ENCODE measurements at regions not wholly inside any gene's neighbourhood (a gene's known extent, or its start where the extent isn't known, plus 50 kb on each side); places are given as distances from the start of the nearest gene placed in this dataset.

GRCh38 chr13:47317356-47317755 lies 420.5 kb upstream of the HTR2A start:
- Histone ChIP-seq H3K4me1 (ENCODE audit: control insufficient read depth in 2 of 2, insufficient read depth in 1 of 2, low read depth in 1 of 2, low read length in 2 of 2) (no peaks in the 10 kb centered on the region), H3K27me3 (ENCODE audit: control insufficient read depth in 3 of 3, insufficient read depth in 3 of 3, low read depth in 1 of 3, low read length in 3 of 3) (no peaks in the 10 kb centered on the region), H2BK120ac (ENCODE audit: low read depth, low read length) (no peak overlapping the region), H3K14ac (ENCODE audit: low read length) (no peak overlapping the region), H2AFZ (ENCODE audit: low read length) (no peak overlapping the region), H3K4ac (ENCODE audit: low read length) (no peak overlapping the region), H3K18ac (ENCODE audit: low read length) (no peak overlapping the region), H3K4me2 (ENCODE audit: insufficient read depth, low read length, poor library complexity, severe bottlenecking) (no peak overlapping the region), H3K9me3 (replicated peaks in 1 of 2; ENCODE audit: control insufficient read depth in 2 of 2, insufficient read depth in 1 of 2, low read depth in 1 of 2, low read length in 2 of 2) (no peaks in the 10 kb centered on the region), H3K4me3 (ENCODE audit: low read length in 2 of 2) (no peak overlapping the region), H2BK15ac (ENCODE audit: low read length) (no peak overlapping the region), H3K79me1 (ENCODE audit: low read depth, low read length) (no peaks in the 10 kb centered on the region), H3K23ac (ENCODE audit: low read depth, low read length, poor library complexity) (no peak overlapping the region), H2BK5ac (ENCODE audit: low read length) (no peak overlapping the region), H3K9ac (ENCODE audit: low read depth, low read length, poor library complexity) (no peak overlapping the region), H4K91ac (ENCODE audit: low read depth, low read length, poor library complexity) (no peak overlapping the region), H3K36me3 (replicated peaks in 1 of 2; ENCODE audit: control insufficient read depth in 2 of 2, insufficient read depth in 2 of 2, low read length in 2 of 2) (no peaks in the 10 kb centered on the region), H2AK5ac (ENCODE audit: low read depth, low read length) (no peak overlapping the region), H3K27ac (replicated peaks; ENCODE audit: low read length) (no peak overlapping the region), H2BK12ac (ENCODE audit: low read length) (no peak overlapping the region), H4K8ac (ENCODE audit: low read depth, low read length) (no peak overlapping the region)
- no peak for DNase-seq (ENCODE audit: low spot score)
- no CpG with 5 or more reads among the region's 3 CpGs for WGBS, 2 donors (ENCODE audit: extremely low coverage in 2 of 2, insufficient read length in 2 of 2, insufficient replicate concordance in 1 of 2)

GRCh38 chr13:47310401-47310800 lies 413.5 kb upstream of the HTR2A start:
- Histone ChIP-seq H3K4me3 (ENCODE audit: low read length in 2 of 2) (no peak overlapping the region), H2BK120ac (ENCODE audit: low read depth, low read length) (no peak overlapping the region), H3K14ac (ENCODE audit: low read length) (no peak overlapping the region), H3K18ac (ENCODE audit: low read length) (no peak overlapping the region), H2AFZ (ENCODE audit: low read length) (no peak overlapping the region), H2BK5ac (ENCODE audit: low read length) (no peak overlapping the region), H4K8ac (ENCODE audit: low read depth, low read length) (no peak overlapping the region), H2AK5ac (ENCODE audit: low read depth, low read length) (no peak overlapping the region), H3K23ac (ENCODE audit: low read depth, low read length, poor library complexity) (no peak overlapping the region), H2BK15ac (ENCODE audit: low read length) (no peak overlapping the region), H3K9me3 (replicated peaks in 1 of 2; ENCODE audit: control insufficient read depth in 2 of 2, insufficient read depth in 1 of 2, low read depth in 1 of 2, low read length in 2 of 2) (no peaks in the 10 kb centered on the region), H2BK12ac (ENCODE audit: low read length) (no peak overlapping the region), H3K4me2 (ENCODE audit: insufficient read depth, low read length, poor library complexity, severe bottlenecking) (no peak overlapping the region), H3K4ac (ENCODE audit: low read length) (no peak overlapping the region), H3K9ac (ENCODE audit: low read depth, low read length, poor library complexity) (no peak overlapping the region), H3K27me3 (ENCODE audit: control insufficient read depth in 3 of 3, insufficient read depth in 3 of 3, low read depth in 1 of 3, low read length in 3 of 3) (no peaks in the 10 kb centered on the region), H3K79me1 (ENCODE audit: low read depth, low read length) (no peaks in the 10 kb centered on the region), H3K36me3 (replicated peaks in 1 of 2; ENCODE audit: control insufficient read depth in 2 of 2, insufficient read depth in 2 of 2, low read length in 2 of 2) (no peaks in the 10 kb centered on the region), H4K91ac (ENCODE audit: low read depth, low read length, poor library complexity) (no peak overlapping the region), H3K27ac (replicated peaks; ENCODE audit: low read length) (no peak overlapping the region), H3K4me1 (ENCODE audit: control insufficient read depth in 2 of 2, insufficient read depth in 1 of 2, low read depth in 1 of 2, low read length in 2 of 2) (no peaks in the 10 kb centered on the region)
- DNase-seq (ENCODE audit: low spot score): no peak
- WGBS, 2 donors (ENCODE audit: extremely low coverage in 2 of 2, insufficient read length in 2 of 2, insufficient replicate concordance in 1 of 2): no CpG with 5 or more reads among the region's 1 CpG

DNA sequence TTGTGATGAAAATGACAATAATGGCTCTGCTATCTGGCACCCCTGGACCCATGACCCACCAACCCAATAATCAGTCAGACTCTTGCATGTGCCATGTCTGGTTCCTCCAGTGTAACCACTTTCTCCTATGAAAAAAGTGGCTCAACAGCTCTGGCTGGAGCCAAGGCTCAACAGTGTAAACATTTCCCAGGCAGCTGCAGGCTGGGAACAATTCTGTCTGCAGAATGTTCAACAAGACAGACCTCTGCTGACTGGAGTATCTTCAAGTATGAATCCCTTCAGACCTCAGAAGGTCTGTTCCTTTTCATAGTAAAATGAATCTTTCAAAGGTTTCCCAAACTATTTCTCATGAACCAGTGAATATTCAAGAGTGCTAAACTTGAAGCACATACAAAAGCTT lies 410.1 kb upstream of the HTR2A start:
- H3K4me3 ChIP-seq (ENCODE audit: low read length in 2 of 2): no peak overlapping the region
- no peak overlapping the region for H3K18ac ChIP-seq (ENCODE audit: low read length)
- no peak overlapping the region for H2AK5ac ChIP-seq (ENCODE audit: low read depth, low read length)
- no peak for DNase-seq (ENCODE audit: low spot score)
- no peaks in the 10 kb centered on the region for H3K9me3 ChIP-seq (replicated peaks in 1 of 2; ENCODE audit: control insufficient read depth in 2 of 2, insufficient read depth in 1 of 2, low read depth in 1 of 2, low read length in 2 of 2)
- no peaks in the 10 kb centered on the region for H3K27me3 ChIP-seq (ENCODE audit: control insufficient read depth in 3 of 3, insufficient read depth in 3 of 3, low read depth in 1 of 3, low read length in 3 of 3)
- no peak overlapping the region for H4K91ac ChIP-seq (ENCODE audit: low read depth, low read length, poor library complexity)
- H2BK15ac ChIP-seq (ENCODE audit: low read length): no peak overlapping the region
- H2BK5ac ChIP-seq (ENCODE audit: low read length): no peak overlapping the region
- no peaks in the 10 kb centered on the region for H3K79me1 ChIP-seq (ENCODE audit: low read depth, low read length)
- no peak overlapping the region for H3K27ac ChIP-seq (replicated peaks; ENCODE audit: low read length)
- no peak overlapping the region for H3K14ac ChIP-seq (ENCODE audit: low read length)
- H3K4me2 ChIP-seq (ENCODE audit: insufficient read depth, low read length, poor library complexity, severe bottlenecking): no peak overlapping the region
- H3K4ac ChIP-seq (ENCODE audit: low read length): no peak overlapping the region
- H3K9ac ChIP-seq (ENCODE audit: low read depth, low read length, poor library complexity): no peak overlapping the region
- no peaks in the 10 kb centered on the region for H3K36me3 ChIP-seq (replicated peaks in 1 of 2; ENCODE audit: control insufficient read depth in 2 of 2, insufficient read depth in 2 of 2, low read length in 2 of 2)
- no peak overlapping the region for H2BK12ac ChIP-seq (ENCODE audit: low read length)
- H3K23ac ChIP-seq (ENCODE audit: low read depth, low read length, poor library complexity): no peak overlapping the region
- H4K8ac ChIP-seq (ENCODE audit: low read depth, low read length): no peak overlapping the region
- no peak overlapping the region for H2AFZ ChIP-seq (ENCODE audit: low read length)
- H3K4me1 ChIP-seq (ENCODE audit: control insufficient read depth in 2 of 2, insufficient read depth in 1 of 2, low read depth in 1 of 2, low read length in 2 of 2): no peaks in the 10 kb centered on the region
- no peak overlapping the region for H2BK120ac ChIP-seq (ENCODE audit: low read depth, low read length)

- no peak overlapping the region for H3K4me3 ChIP-seq (ENCODE audit: low read length in 2 of 2)
- H2BK5ac ChIP-seq (ENCODE audit: low read length): no peak overlapping the region
- H3K36me3 ChIP-seq (replicated peaks in 1 of 2; ENCODE audit: control insufficient read depth in 2 of 2, insufficient read depth in 2 of 2, low read length in 2 of 2): no peaks in the 10 kb centered on the region
- no peaks in the 10 kb centered on the region for H3K4me1 ChIP-seq (ENCODE audit: control insufficient read depth in 2 of 2, insufficient read depth in 1 of 2, low read depth in 1 of 2, low read length in 2 of 2)
- no peak overlapping the region for H4K8ac ChIP-seq (ENCODE audit: low read depth, low read length)
- H3K27me3 ChIP-seq (ENCODE audit: control insufficient read depth in 3 of 3, insufficient read depth in 3 of 3, low read depth in 1 of 3, low read length in 3 of 3): no peaks in the 10 kb centered on the region
- DNase-seq (ENCODE audit: low spot score): no peak
- no peak overlapping the region for H4K91ac ChIP-seq (ENCODE audit: low read depth, low read length, poor library complexity)
- no peak overlapping the region for H3K9ac ChIP-seq (ENCODE audit: low read depth, low read length, poor library complexity)
- no peak overlapping the region for H3K27ac ChIP-seq (replicated peaks; ENCODE audit: low read length)
- H2AFZ ChIP-seq (ENCODE audit: low read length): no peak overlapping the region
- H3K4ac ChIP-seq (ENCODE audit: low read length): no peak overlapping the region
- no peaks in the 10 kb centered on the region for H3K79me1 ChIP-seq (ENCODE audit: low read depth, low read length)
- H2BK15ac ChIP-seq (ENCODE audit: low read length): no peak overlapping the region
- no peak overlapping the region for H3K4me2 ChIP-seq (ENCODE audit: insufficient read depth, low read length, poor library complexity, severe bottlenecking)
- no peak overlapping the region for H3K14ac ChIP-seq (ENCODE audit: low read length)
- H2BK120ac ChIP-seq (ENCODE audit: low read depth, low read length): no peak overlapping the region
- no peaks in the 10 kb centered on the region for H3K9me3 ChIP-seq (replicated peaks in 1 of 2; ENCODE audit: control insufficient read depth in 2 of 2, insufficient read depth in 1 of 2, low read depth in 1 of 2, low read length in 2 of 2)
- H2BK12ac ChIP-seq (ENCODE audit: low read length): no peak overlapping the region
- no peak overlapping the region for H3K23ac ChIP-seq (ENCODE audit: low read depth, low read length, poor library complexity)
- no peak overlapping the region for H3K18ac ChIP-seq (ENCODE audit: low read length)
- H2AK5ac ChIP-seq (ENCODE audit: low read depth, low read length): no peak overlapping the region
These were observed 406.8 kb upstream of the HTR2A start for GRCh38 chr13:47303626-47304025.
